SU-DHL-6 (cell line): ENCODE measurements at regions not wholly inside any gene's neighbourhood (a gene's known extent, or its start where the extent isn't known, plus 50 kb on each side); places are given as distances from the start of the nearest gene placed in this dataset.

ENCODE experiments used
- EZH2phosphoT487 ChIP-seq: fragments of 200-600 bp; sonication (generic), shearing (Covaris generic); conservative IDR thresholded peaks from 2 replicates; pipeline ENCODE4 v1.6.1; 2018; ENCODE audit warnings: mild to moderate bottlenecking, antibody characterized with exemption, low read length, moderate library complexity, mixed read lengths
- TF ChIP-seq, protein P1 (sequence below): fragments of 200-600 bp; sonication (generic); IDR thresholded peaks from one replicate; pipeline ENCODE4 v1.5.1; 2017; ENCODE audit warnings: antibody characterized with exemption, mild to moderate bottlenecking, low read length, moderate library complexity; ENCODE audit not compliant: insufficient read depth, poor library complexity, severe bottlenecking

DNA sequence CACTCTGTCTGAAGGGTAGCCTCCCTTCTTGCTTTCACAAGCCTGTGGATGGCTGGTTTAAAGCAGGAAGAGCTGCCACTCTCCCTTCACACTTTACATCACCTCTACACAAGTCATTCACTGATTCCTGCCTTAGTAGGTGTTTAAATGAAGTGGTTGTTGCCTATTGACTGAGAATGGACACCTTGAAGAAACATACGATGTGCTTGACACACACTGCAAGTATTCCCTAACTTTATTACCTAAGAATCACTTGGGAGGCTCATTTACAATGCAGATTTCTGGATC, 230.5 kb downstream of the PIK3R1 start:
- TF ChIP-seq, protein P1, sequence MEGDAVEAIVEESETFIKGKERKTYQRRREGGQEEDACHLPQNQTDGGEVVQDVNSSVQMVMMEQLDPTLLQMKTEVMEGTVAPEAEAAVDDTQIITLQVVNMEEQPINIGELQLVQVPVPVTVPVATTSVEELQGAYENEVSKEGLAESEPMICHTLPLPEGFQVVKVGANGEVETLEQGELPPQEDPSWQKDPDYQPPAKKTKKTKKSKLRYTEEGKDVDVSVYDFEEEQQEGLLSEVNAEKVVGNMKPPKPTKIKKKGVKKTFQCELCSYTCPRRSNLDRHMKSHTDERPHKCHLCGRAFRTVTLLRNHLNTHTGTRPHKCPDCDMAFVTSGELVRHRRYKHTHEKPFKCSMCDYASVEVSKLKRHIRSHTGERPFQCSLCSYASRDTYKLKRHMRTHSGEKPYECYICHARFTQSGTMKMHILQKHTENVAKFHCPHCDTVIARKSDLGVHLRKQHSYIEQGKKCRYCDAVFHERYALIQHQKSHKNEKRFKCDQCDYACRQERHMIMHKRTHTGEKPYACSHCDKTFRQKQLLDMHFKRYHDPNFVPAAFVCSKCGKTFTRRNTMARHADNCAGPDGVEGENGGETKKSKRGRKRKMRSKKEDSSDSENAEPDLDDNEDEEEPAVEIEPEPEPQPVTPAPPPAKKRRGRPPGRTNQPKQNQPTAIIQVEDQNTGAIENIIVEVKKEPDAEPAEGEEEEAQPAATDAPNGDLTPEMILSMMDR: no peak
- TF ChIP-seq EZH2phosphoT487: no peak
